ENCODE measurements at regions not wholly inside any gene's neighbourhood (a gene's known extent, or its start where the extent isn't known, plus 50 kb on each side); places are given as distances from the start of the nearest gene placed in this dataset.

GRCh38 chr1:221795380-221795779, 53.5 kb upstream of the DUSP10 start:
- DNase-seq: no peak

GRCh38 chr1:221794935-221795334, 53.0 kb upstream of the DUSP10 start:
- DNase-seq: no peak

DNA sequence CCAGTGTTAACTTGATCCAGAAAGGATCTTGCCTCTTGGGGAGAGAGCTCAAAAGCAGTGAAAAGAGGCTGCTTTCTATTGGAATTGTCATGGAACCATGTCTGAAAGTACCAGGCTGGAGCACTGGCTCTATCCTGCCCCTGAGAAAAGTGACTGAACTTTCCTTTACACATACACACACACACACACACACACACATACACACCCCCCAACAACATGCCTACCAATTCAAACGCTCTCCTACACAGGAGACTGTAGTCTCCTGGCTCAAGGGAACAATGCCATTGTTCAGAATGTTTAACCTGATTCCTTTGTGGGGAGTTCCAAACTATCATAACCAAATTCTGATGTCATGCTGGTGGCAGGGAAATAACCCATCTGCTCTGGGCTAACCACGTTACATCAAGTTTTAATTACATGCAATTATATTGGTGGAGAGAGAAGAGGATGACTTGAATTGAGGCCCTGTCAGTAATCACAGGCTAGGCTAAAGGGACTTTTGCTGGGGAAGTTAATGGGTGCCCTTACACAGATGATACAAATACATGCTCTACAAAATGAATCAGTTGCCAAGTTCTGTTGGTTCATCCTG, 52.3 kb upstream of the DUSP10 start:
- peak; percentile 21 for DNase-seq

GRCh38 chr1:221793439-221794078, 51.7 kb upstream of the DUSP10 start:
- DNase-seq: no peak

- no peak for DNase-seq
Measured at GRCh38 chr1:221791846-221792245, 50.0 kb upstream of the DUSP10 start.
